Body of pancreas (tissue), 4 donors: ENCODE measurements at regions not wholly inside any gene's neighbourhood (a gene's known extent, or its start where the extent isn't known, plus 50 kb on each side); places are given as distances from the start of the nearest gene placed in this dataset.
"Not testable (repeated sequence)": the region's sequence is repeated elsewhere in the genome, so short reads cannot be mapped to it uniquely, and the experiment has no call there.

Experiments
- ATAC-seq: fragments of 150-250 bp; one replicate; pipeline ENCODE4 v1.9.1; 2016
- DNase-seq, 4 donors: peaks; one replicate each; pipeline ENCODE4 v3.0.0-alpha.2; 2019
- H3K27ac ChIP-seq, 4 donors: fragments of 200-600 bp; sonication (generic); 1 replicate in 3 of 4; 2 replicates in 1 of 4; pipeline versions ENCODE4 v1.5.1 to v1.6.1; 2016 to 2019; ENCODE audit warnings: mild to moderate bottlenecking in 1 of 4, mixed read lengths in 1 of 4, moderate library complexity in 1 of 4
- H3K27me3 ChIP-seq, 2 donors: fragments of 200-600 bp; sonication (generic); one replicate each; pipeline ENCODE4 v1.6.0; 2016; ENCODE audit warnings: mild to moderate bottlenecking in 1 of 2
- H3K36me3 ChIP-seq, 2 donors: fragments of 200-600 bp; sonication (generic); replicated peaks in 1 of 2; 2 replicates each; pipeline ENCODE4 v1.5.1; 2016; ENCODE audit warnings: low read depth in 2 of 2; ENCODE audit not compliant: insufficient read depth in 1 of 2
- H3K4me1 ChIP-seq: fragments of 200-600 bp; sonication (generic); one replicate; pipeline ENCODE4 v1.6.0; 2016
- H3K4me3 ChIP-seq, 2 donors: fragments of 200-600 bp; sonication (generic); 1 replicate in 1 of 2; 2 replicates in 1 of 2; pipeline ENCODE4 v1.5.1; 2016 to 2019
- H3K9me3 ChIP-seq, 3 donors: fragments of 200-600 bp; sonication (generic); 1 replicate in 2 of 3; 2 replicates in 1 of 3; pipeline ENCODE4 v1.5.1; 2016
- CTCF ChIP-seq, 7 experiments: fragments of 450-650 bp in 4 of 7; fragments of 200-600 bp in 3 of 7; sonication (generic) in 3 of 7; IDR thresholded peaks; one replicate each; pipeline ENCODE4 v1.5.1; 2016 to 2019; ENCODE audit warnings: antibody characterized with exemption in 7 of 7
- POLR2A ChIP-seq, 3 donors: fragments of 450-650 bp; IDR thresholded peaks; one replicate each; pipeline ENCODE4 v1.6.1; 2016; ENCODE audit warnings: antibody characterized with exemption in 3 of 3, mild to moderate bottlenecking in 2 of 3
- WGBS, 2 donors: methylation state at CpG; one replicate each; pipeline ENCODE4 v1.1.5; 2017; 5-methylcytosine and 5-hydroxymethylcytosine counted together
- intact Hi-C: fragments of 100-400 bp; cut with DNase I; formaldehyde crosslinking; loops from one replicate; pipeline ENCODE4 v1.15.1; 2023

- intact Hi-C loops = no loop called here
- Histone ChIP-seq H3K27ac (no peak overlapping the region), H3K4me1 (no peaks in the 10 kb centered on the region), H3K36me3 (no peaks in the 10 kb centered on the region), H3K4me3 (no peak overlapping the region), H3K9me3 (no peaks in the 10 kb centered on the region), H3K27me3 (no peaks in the 10 kb centered on the region)
- TF ChIP-seq CTCF (IDR thresholded peaks at IDR 0.05) (no peak), POLR2A (IDR thresholded peaks at IDR 0.05) (no peak)
- WGBS, 2 donors = 69 to 80% methylated on average over 2 of the region's 2 CpGs
- no peak for DNase-seq
- ATAC-seq = no peak
Measured at GRCh38 chrX:148298737-148299136, 201.7 kb upstream of the AFF2 start.

GRCh38 chrX:148305214-148305613 is 195.2 kb upstream of the AFF2 start:
- ATAC-seq, H3K27ac ChIP-seq, H3K9me3 ChIP-seq, H3K27me3 ChIP-seq, DNase-seq, H3K4me1 ChIP-seq, H3K4me3 ChIP-seq, intact Hi-C loops, H3K36me3 ChIP-seq: not testable (repeated sequence)
- 71 to 86% methylated on average over 3 to 4 of the region's 9 CpGs for WGBS, 2 donors

- WGBS, 2 donors = 55 to 85% methylated on average over 3 of the region's 3 CpGs
- H3K27me3 ChIP-seq = no peaks in the 10 kb centered on the region
- intact Hi-C loops = no loop called here
Measured at GRCh38 chrX:148309413-148309812, 191.0 kb upstream of the AFF2 start.

GRCh38 chrX:148310426-148311165 is 189.8 kb upstream of the AFF2 start:
- intact Hi-C loops = no loop called here
- Histone ChIP-seq H3K36me3 (no peaks in the 10 kb centered on the region), H3K4me3 (no peak overlapping the region), H3K27me3 (no peaks in the 10 kb centered on the region), H3K27ac (no peak overlapping the region), H3K9me3 (no peaks in the 10 kb centered on the region), H3K4me1 (no peaks in the 10 kb centered on the region)
- WGBS, 2 donors = 29 to 56% methylated on average over 1 of the region's 1 CpG
- ATAC-seq (no peak), DNase-seq (no peak)
- TF ChIP-seq CTCF (IDR thresholded peaks at IDR 0.05) (no peak), POLR2A (IDR thresholded peaks at IDR 0.05) (no peak)

More at GRCh38 chrX:148309413-148309812, 191.0 kb upstream of the AFF2 start:
- ATAC-seq = no peak
- Histone ChIP-seq H3K27ac (no peak overlapping the region), H3K9me3 (no peaks in the 10 kb centered on the region), H3K4me3 (no peak overlapping the region), H3K36me3 (no peaks in the 10 kb centered on the region), H3K4me1 (no peaks in the 10 kb centered on the region)
- DNase-seq = no peak
- TF ChIP-seq POLR2A (IDR thresholded peaks at IDR 0.05) (no peak), CTCF (IDR thresholded peaks at IDR 0.05) (no peak)

GRCh38 chrX:148311544-148311943 is 188.9 kb upstream of the AFF2 start:
- TF ChIP-seq CTCF (IDR thresholded peaks at IDR 0.05) (no peak), POLR2A (IDR thresholded peaks at IDR 0.05) (no peak)
- Histone ChIP-seq H3K36me3 (no peaks in the 10 kb centered on the region), H3K9me3 (no peaks in the 10 kb centered on the region), H3K4me3 (no peak overlapping the region), H3K27me3 (no peaks in the 10 kb centered on the region), H3K4me1 (no peaks in the 10 kb centered on the region), H3K27ac (no peak overlapping the region)
- no peak for ATAC-seq
- no peak for DNase-seq
- intact Hi-C loops = no loop called here
